ENCODE measurements at regions not wholly inside any gene's neighbourhood (a gene's known extent, or its start where the extent isn't known, plus 50 kb on each side); places are given as distances from the start of the nearest gene placed in this dataset.

- TF ChIP-seq EZH2phosphoT487 (IDR thresholded peaks at IDR 0.05; ENCODE audit: unreplicated experiment) (no peak), CTCF (conservative IDR thresholded peaks at IDR 0.05; ENCODE audit: low read depth in 2 of 2) (no peak), EZH2 (IDR thresholded peaks at IDR 0.05; ENCODE audit: low read depth, unreplicated experiment) (no peak), POLR2AphosphoS5 (IDR thresholded peaks at IDR 0.05; ENCODE audit: low read depth) (no peak), JUNB (IDR thresholded peaks at IDR 0.05; ENCODE audit: unreplicated experiment) (no peak), REST (IDR thresholded peaks at IDR 0.05; ENCODE audit: unreplicated experiment) (no peak), NANOG (IDR thresholded peaks at IDR 0.05; ENCODE audit: borderline replicate concordance) (no peak), STAT1 (IDR thresholded peaks at IDR 0.05; ENCODE audit: unreplicated experiment) (no peak), ETS1 (IDR thresholded peaks at IDR 0.05) (no peak), CREB1 (CRISPR knock-in tag; IDR thresholded peaks at IDR 0.05; ENCODE audit: low read depth) (no peak), ZNF114 (CRISPR knock-in tag; IDR thresholded peaks at IDR 0.05) (no peak)
Measured at GRCh38 chr6:120248451-120248850, 898.9 kb upstream of the MAN1A1 start.
